ENCODE measurements at regions not wholly inside any gene's neighbourhood (a gene's known extent, or its start where the extent isn't known, plus 50 kb on each side); places are given as distances from the start of the nearest gene placed in this dataset.

DNA sequence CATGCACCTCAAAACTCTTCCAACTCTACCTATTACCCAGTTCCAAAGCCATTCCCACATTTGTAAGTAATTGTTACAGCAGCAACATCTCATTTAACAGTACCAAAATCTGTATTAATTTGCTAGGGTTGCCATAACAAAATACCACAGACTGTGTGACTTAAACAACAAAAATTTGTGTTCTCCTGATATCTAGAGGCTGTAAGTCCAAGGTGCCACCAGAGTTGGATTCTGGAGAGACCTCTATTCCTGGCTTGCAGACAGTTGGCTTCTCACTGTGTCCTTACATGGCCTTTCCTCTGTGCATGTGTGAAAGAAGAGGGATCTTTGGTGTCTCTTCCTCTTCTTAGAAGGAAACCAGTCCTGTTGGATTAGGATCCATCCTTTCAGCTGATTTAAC is 203.8 kb upstream of the PIK3R1 start:
- TF ChIP-seq POLR2A (IDR thresholded peaks at IDR 0.05) (no peak), POLR2AphosphoS5 (IDR thresholded peaks at IDR 0.05) (no peak), CTCF (IDR thresholded peaks at IDR 0.05) (no peak)

Data from stomach (tissue), 4 donors.